B cell (primary cell): ENCODE measurements at regions not wholly inside any gene's neighbourhood (a gene's known extent, or its start where the extent isn't known, plus 50 kb on each side); places are given as distances from the start of the nearest gene placed in this dataset.

Experiments used
- ATAC-seq: fragments of 200-7000 bp; cut with Tn5 transposase; one replicate; pipeline ENCODE4 v1.10.0; 2021; ENCODE audit warnings: low read depth, mild to moderate bottlenecking, moderate number of reproducible peaks, moderate library complexity
- CTCF ChIA-PET: fragments of 350-600 bp; sonication (Branson Sonifier 250); formaldehyde crosslinking; loops from one replicate; lab custom pipeline; 2021; ENCODE audit warnings: antibody characterized with exemption, inconsistent platforms; lab: Charles Lee
- POLR2A ChIA-PET: fragments of 350-600 bp; sonication (Branson Sonifier 250); formaldehyde crosslinking; loops from one replicate; lab custom pipeline; 2021; ENCODE audit warnings: antibody characterized with exemption; lab: Charles Lee
- DNase-seq: peaks from one replicate; pipeline ENCODE4 v3.0.0; 2013
- H2AFZ ChIP-seq: 2 replicates; pipeline ENCODE4 v1.6.1; 2012; ENCODE audit warnings: mild to moderate bottlenecking, low read depth, low read length; ENCODE audit not compliant: insufficient read depth, poor library complexity, severe bottlenecking
- H3K27ac ChIP-seq, 2 donors: 1 replicate in 1 of 2; 2 replicates in 1 of 2; pipeline ENCODE4 v1.5.1; 2012 to 2013; ENCODE audit warnings: low read length in 2 of 2, mild to moderate bottlenecking in 2 of 2, moderate library complexity in 1 of 2
- H3K27me3 ChIP-seq, 4 experiments: fragments of 200-600 bp in 1 of 4; sonication (generic) in 1 of 4; replicated peaks in 1 of 4; 1 replicate in 2 of 4; 2 replicates in 2 of 4; pipeline versions ENCODE4 v1.6.1 to v1.7.0; 2013 to 2016; ENCODE audit warnings: low read length in 3 of 4, mild to moderate bottlenecking in 2 of 4, mixed read lengths in 1 of 4, moderate library complexity in 1 of 4; ENCODE audit not compliant: insufficient read depth in 4 of 4, control insufficient read depth in 3 of 4; ENCODE audit errors: control extremely low read depth in 1 of 4
- H3K36me3 ChIP-seq, 2 experiments: replicated peaks in 1 of 2; 1 replicate in 1 of 2; 2 replicates in 1 of 2; pipeline versions ENCODE4 v1.6.1 to v1.7.1; 2013; ENCODE audit warnings: low read length in 1 of 2; ENCODE audit not compliant: insufficient read depth in 2 of 2, control insufficient read depth in 1 of 2; ENCODE audit errors: control extremely low read depth in 1 of 2, extremely low read depth in 1 of 2
- H3K4me1 ChIP-seq, 2 donors: fragments of 200-600 bp in 1 of 2; sonication (generic) in 1 of 2; 1 replicate in 1 of 2; 2 replicates in 1 of 2; pipeline versions ENCODE4 v1.5.1 to v1.6.1; 2013 to 2017; ENCODE audit warnings: low read length in 2 of 2; ENCODE audit not compliant: control insufficient read depth in 2 of 2, insufficient read depth in 2 of 2
- H3K4me2 ChIP-seq: replicated peaks from 2 replicates; pipeline ENCODE3; 2012; ENCODE audit warnings: mild to moderate bottlenecking, low read depth, low read length; ENCODE audit not compliant: poor library complexity, severe bottlenecking
- H3K4me3 ChIP-seq, 5 experiments: fragments of 200-600 bp in 1 of 5; sonication (generic) in 1 of 5; 1 replicate in 3 of 5; 2 replicates in 2 of 5; pipeline versions ENCODE4 v1.5.1 to v1.7.0; 2011 to 2016; ENCODE audit warnings: low read length in 4 of 5, mild to moderate bottlenecking in 4 of 5, low read depth in 2 of 5, control low read depth in 1 of 5, moderate library complexity in 1 of 5; ENCODE audit not compliant: insufficient read depth in 1 of 5; ENCODE audit errors: control extremely low read depth in 1 of 5, extremely low read depth in 1 of 5
- H3K79me2 ChIP-seq: fragments of 200-600 bp; sonication (generic); one replicate; pipeline ENCODE4 v1.6.0; 2016; ENCODE audit warnings: low read length; ENCODE audit not compliant: control insufficient read depth, insufficient read depth
- H3K9ac ChIP-seq: fragments of 200-600 bp; sonication (generic); 2 replicates; pipeline ENCODE4 v1.6.1; 2017; ENCODE audit warnings: mild to moderate bottlenecking, low read length, moderate library complexity
- H3K9me3 ChIP-seq, 3 donors: one replicate each; pipeline versions ENCODE4 v1.6.1 to v1.7.1; 2013; ENCODE audit warnings: low read length in 2 of 3; ENCODE audit not compliant: control insufficient read depth in 2 of 3, insufficient read depth in 1 of 3; ENCODE audit errors: control extremely low read depth in 1 of 3
- H4K20me1 ChIP-seq: 2 replicates; pipeline ENCODE4 v1.6.0; 2012; ENCODE audit warnings: mild to moderate bottlenecking, low read length; ENCODE audit not compliant: insufficient read depth, control insufficient read depth, poor library complexity, severe bottlenecking
- H3K27ac Mint-ChIP-seq: one replicate; pipeline ENCODE4 v1.8.0; 2021; ENCODE audit warnings: mixed read lengths
- H3K27me3 Mint-ChIP-seq: one replicate; pipeline ENCODE4 v1.8.0; 2021; ENCODE audit warnings: mixed read lengths
- H3K4me1 Mint-ChIP-seq: one replicate; pipeline ENCODE4 v1.8.0; 2021; ENCODE audit warnings: mixed read lengths
- H3K4me3 Mint-ChIP-seq: one replicate; pipeline ENCODE4 v1.8.0; 2021; ENCODE audit warnings: mixed read lengths
- H3K9me3 Mint-ChIP-seq: one replicate; pipeline ENCODE4 v1.8.0; 2022; ENCODE audit warnings: mixed read lengths; ENCODE audit not compliant: insufficient read depth
- CTCF ChIP-seq: fragments of 200-600 bp; IDR thresholded peaks from one replicate; pipeline ENCODE4 v1.8.0; 2022; ENCODE audit warnings: antibody characterized with exemption, mild to moderate bottlenecking
- EZH2 ChIP-seq: IDR thresholded peaks from 2 replicates; pipeline ENCODE4 v1.6.1; 2012; ENCODE audit warnings: borderline replicate concordance, low read depth, mild to moderate bottlenecking, moderate library complexity, low read length; ENCODE audit not compliant: insufficient read depth, poor library complexity, severe bottlenecking
- WGBS: methylation state at CpG from one replicate; pipeline ENCODE4 v1.1.5; 2013; ENCODE audit warnings: missing lambda C conversion rate; ENCODE audit not compliant: insufficient coverage; 5-methylcytosine and 5-hydroxymethylcytosine counted together
- intact Hi-C: fragments of 100-400 bp; cut with micrococcal nuclease; formaldehyde crosslinking; loops from one replicate; pipeline ENCODE4 v1.10.0; 2022

GRCh38 chr12:67826148-67826547 lies 163.1 kb upstream of the IFNG-AS1 start:
- no peaks in the 10 kb centered on the region for H3K27me3 Mint-ChIP-seq
- H3K27me3 ChIP-seq = no peaks in the 10 kb centered on the region
- no peaks in the 10 kb centered on the region for H4K20me1 ChIP-seq
- intact Hi-C loops = no loop called here
- H3K79me2 ChIP-seq = no peaks in the 10 kb centered on the region
- H3K4me3 ChIP-seq = no peak overlapping the region
- H2AFZ ChIP-seq = no peak overlapping the region
- H3K9me3 Mint-ChIP-seq = no peaks in the 10 kb centered on the region
- no peak for DNase-seq
- ChIA-PET CTCF (no interaction called here), POLR2A (no interaction called here)
- no peak overlapping the region for H3K4me3 Mint-ChIP-seq
- no peaks in the 10 kb centered on the region for H3K36me3 ChIP-seq
- no peak overlapping the region for H3K9ac ChIP-seq
- no peaks in the 10 kb centered on the region for H3K9me3 ChIP-seq
- H3K4me1 Mint-ChIP-seq = peaks cover 12% of the 10 kb centered on the region
- no peaks in the 10 kb centered on the region for H3K4me1 ChIP-seq
- no peak overlapping the region for H3K27ac Mint-ChIP-seq
- no peak overlapping the region for H3K4me2 ChIP-seq
- H3K27ac ChIP-seq = no peak overlapping the region
- 57% methylated on average over 1 of the region's 2 CpGs for WGBS
- ATAC-seq = no peak
- no peak for TF ChIP-seq EZH2
- TF ChIP-seq CTCF = no peak

GRCh38 chr12:67826946-67827720 lies 162.1 kb upstream of the IFNG-AS1 start:
- Histone ChIP-seq H4K20me1 (no peaks in the 10 kb centered on the region), H3K9me3 (no peaks in the 10 kb centered on the region), H3K36me3 (no peaks in the 10 kb centered on the region), H3K27me3 (no peaks in the 10 kb centered on the region), H3K4me1 (no peaks in the 10 kb centered on the region), H3K4me3 (no peak overlapping the region), H3K4me2 (no peak overlapping the region), H2AFZ (peak overlapping the region; percentile 21), H3K27ac (no peak overlapping the region), H3K79me2 (no peaks in the 10 kb centered on the region), H3K9ac (no peak overlapping the region)
- peaks cover 12% of the 10 kb centered on the region for H3K4me1 Mint-ChIP-seq
- POLR2A ChIA-PET = no interaction called here
- CTCF ChIA-PET = no interaction called here
- no peak overlapping the region for H3K4me3 Mint-ChIP-seq
- WGBS = 100% methylated on average over 1 of the region's 5 CpGs
- H3K27me3 Mint-ChIP-seq = no peaks in the 10 kb centered on the region
- TF ChIP-seq CTCF = no peak
- no peak for TF ChIP-seq EZH2
- H3K27ac Mint-ChIP-seq = no peak overlapping the region
- no peak for DNase-seq
- intact Hi-C loops = no loop called here
- H3K9me3 Mint-ChIP-seq = no peaks in the 10 kb centered on the region
- ATAC-seq = no peak
